Astrocyte (in vitro differentiated cells and primary cell): ENCODE measurements at regions not wholly inside any gene's neighbourhood (a gene's known extent, or its start where the extent isn't known, plus 50 kb on each side); places are given as distances from the start of the nearest gene placed in this dataset.

Experiments
- CTCF ChIP-seq: IDR thresholded peaks from 2 replicates; pipeline ENCODE4 v1.5.1; 2011; ENCODE audit warnings: low read depth, mild to moderate bottlenecking, inconsistent platforms, low read length, moderate library complexity; ENCODE audit not compliant: insufficient read depth
- EZH2 ChIP-seq: IDR thresholded peaks from 2 replicates; pipeline ENCODE4 v1.6.1; 2012; ENCODE audit warnings: mild to moderate bottlenecking, low read length, inconsistent platforms; ENCODE audit not compliant: insufficient read depth

DNA sequence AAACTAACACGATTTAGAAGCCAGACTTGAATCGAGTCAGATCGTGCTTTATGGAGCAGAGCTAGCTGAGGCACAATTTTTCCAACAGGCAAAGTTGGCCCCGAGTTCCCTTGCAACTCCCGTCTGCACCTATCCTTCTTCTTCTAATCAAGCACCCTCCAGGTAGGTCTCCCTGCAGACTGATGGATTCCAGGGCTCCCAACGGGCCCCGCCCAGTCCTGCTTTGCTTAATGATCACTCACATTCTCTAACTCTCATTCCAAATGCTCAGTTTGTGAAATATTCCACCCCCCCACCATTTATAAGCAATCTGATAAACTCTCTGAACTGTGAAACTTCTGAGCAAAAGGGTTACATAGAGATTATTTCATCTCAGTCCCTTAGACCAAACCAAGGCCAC lies 119.6 kb downstream of the SLC30A10 start:
- no peak for TF ChIP-seq EZH2
- TF ChIP-seq CTCF: no peak
